ENCODE measurements at regions not wholly inside any gene's neighbourhood (a gene's known extent, or its start where the extent isn't known, plus 50 kb on each side); places are given as distances from the start of the nearest gene placed in this dataset.

DNA sequence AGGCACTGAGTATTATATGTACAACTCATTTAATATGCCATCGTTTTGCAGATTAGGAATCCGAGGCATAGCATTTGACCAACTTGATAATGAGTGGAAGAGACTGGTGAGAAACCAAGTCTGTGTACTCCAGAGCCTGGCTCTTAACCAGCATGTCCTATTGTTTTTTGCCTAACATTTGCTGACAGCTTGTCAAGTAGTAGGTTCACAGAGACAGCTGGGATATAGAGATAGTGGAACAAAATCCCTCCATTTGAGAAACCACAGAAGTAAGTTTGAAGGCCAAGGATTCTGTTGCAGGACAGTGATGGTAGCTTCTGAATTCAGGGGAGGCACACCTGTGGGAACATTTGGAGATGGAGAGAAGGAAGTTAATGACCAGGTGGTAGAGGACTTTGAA is 206.9 kb upstream of the PRPS1L1 start:
- TF ChIP-seq, protein P1, sequence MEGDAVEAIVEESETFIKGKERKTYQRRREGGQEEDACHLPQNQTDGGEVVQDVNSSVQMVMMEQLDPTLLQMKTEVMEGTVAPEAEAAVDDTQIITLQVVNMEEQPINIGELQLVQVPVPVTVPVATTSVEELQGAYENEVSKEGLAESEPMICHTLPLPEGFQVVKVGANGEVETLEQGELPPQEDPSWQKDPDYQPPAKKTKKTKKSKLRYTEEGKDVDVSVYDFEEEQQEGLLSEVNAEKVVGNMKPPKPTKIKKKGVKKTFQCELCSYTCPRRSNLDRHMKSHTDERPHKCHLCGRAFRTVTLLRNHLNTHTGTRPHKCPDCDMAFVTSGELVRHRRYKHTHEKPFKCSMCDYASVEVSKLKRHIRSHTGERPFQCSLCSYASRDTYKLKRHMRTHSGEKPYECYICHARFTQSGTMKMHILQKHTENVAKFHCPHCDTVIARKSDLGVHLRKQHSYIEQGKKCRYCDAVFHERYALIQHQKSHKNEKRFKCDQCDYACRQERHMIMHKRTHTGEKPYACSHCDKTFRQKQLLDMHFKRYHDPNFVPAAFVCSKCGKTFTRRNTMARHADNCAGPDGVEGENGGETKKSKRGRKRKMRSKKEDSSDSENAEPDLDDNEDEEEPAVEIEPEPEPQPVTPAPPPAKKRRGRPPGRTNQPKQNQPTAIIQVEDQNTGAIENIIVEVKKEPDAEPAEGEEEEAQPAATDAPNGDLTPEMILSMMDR (IDR thresholded peaks at IDR 0.05): no peak
- TF ChIP-seq POLR2A (IDR thresholded peaks at IDR 0.05): no peak

Measured in Peyer's patch (tissue), 4 donors.